ENCODE measurements at regions not wholly inside any gene's neighbourhood (a gene's known extent, or its start where the extent isn't known, plus 50 kb on each side); places are given as distances from the start of the nearest gene placed in this dataset.

DNA sequence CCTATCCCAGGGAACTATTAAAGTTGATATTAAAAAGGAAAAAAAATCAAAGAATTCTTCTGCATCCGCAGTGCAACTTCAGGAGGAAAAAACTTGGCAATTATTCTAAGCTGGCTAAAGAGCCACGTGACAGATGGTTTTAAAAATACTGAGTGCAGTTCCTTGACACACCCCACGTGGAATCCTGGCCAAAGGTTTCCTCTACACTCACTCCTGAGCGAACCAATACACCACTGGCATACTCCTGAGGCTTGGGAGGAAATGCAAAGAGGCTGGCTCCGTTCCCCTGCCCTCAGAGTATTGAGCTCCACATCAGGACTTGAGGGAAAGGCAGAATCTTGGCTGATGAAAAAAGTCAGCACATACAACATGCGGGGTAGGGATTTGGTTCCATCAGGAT, 133.8 kb upstream of the ATP6AP2 start (continued):
- TF ChIP-seq SOX6 (IDR thresholded peaks at IDR 0.05) = no peak
- no peak for TF ChIP-seq SOX6 (CRISPR knock-in tag; IDR thresholded peaks at IDR 0.05)
- no peak for TF ChIP-seq KLF11 (CRISPR knock-in tag; IDR thresholded peaks at IDR 0.05)
- TF ChIP-seq ZNF317 (CRISPR knock-in tag; IDR thresholded peaks at IDR 0.05) = no peak

DNA sequence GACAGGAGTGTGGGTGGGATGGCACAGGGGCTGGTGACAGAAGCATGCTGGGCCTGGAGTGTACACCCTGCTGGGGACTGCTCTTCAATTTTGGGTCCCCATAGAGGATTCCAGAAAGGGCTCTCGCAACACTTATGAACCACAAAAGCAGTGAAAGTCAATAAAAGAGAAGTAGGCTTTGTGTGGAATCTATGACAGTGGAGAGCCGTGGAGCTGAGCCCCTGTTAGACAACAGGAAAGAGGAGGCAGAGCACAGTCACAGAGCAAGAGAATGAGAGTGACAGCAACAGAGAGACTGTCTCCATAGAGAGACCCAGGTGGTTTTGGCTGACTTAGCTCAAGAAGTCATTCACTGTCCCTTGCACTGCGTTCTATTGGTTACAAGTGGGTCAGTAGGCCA, 135.1 kb upstream of the ATP6AP2 start:
- Histone ChIP-seq H3K9ac (ENCODE audit: insufficient read depth, low read depth, low read length) (no peak overlapping the region), H3K4me3 (replicated peaks in 1 of 3; ENCODE audit: insufficient read depth in 1 of 3, low read depth in 2 of 3, low read length in 3 of 3) (no peak overlapping the region), H4K20me1 (ENCODE audit: insufficient read depth, low read length) (no peaks in the 10 kb centered on the region), H3K79me2 (ENCODE audit: insufficient read depth, low read length) (no peaks in the 10 kb centered on the region), H3K36me3 (replicated peaks in 1 of 2; ENCODE audit: control insufficient read depth in 1 of 2, insufficient read depth in 2 of 2, low read length in 2 of 2) (no peaks in the 10 kb centered on the region), H3K4me2 (ENCODE audit: low read depth, low read length) (no peak overlapping the region), H2AFZ (ENCODE audit: low read length) (no peak overlapping the region), H3K27ac (ENCODE audit: extremely low read length, insufficient read depth, low read length) (no peak overlapping the region), H3K27me3 (ENCODE audit: control insufficient read depth in 1 of 2, insufficient read depth in 2 of 2, low read length in 2 of 2) (no peaks in the 10 kb centered on the region), H3K9me3 (ENCODE audit: low read length) (no peaks in the 10 kb centered on the region), H3K4me1 (ENCODE audit: insufficient read depth, low read length) (peaks cover 12% of the 10 kb centered on the region)
- no peak for FAIRE-seq
- ATAC-seq = no peak
- WGBS (ENCODE audit: low lambda C conversion rate) = 47% methylated on average over 2 of the region's 3 CpGs
- BruUV-seq (replicated peaks) = no TSS peak
- no peak for DNase-seq (ENCODE audit: low spot score)
- CTCF ChIA-PET (ENCODE audit: low intra/inter-chr PET ratio, low total read pairs) = no interaction called here
- intact Hi-C loops (cut with micrococcal nuclease; ENCODE audit: unreplicated experiment) = no loop called here
- TF ChIP-seq, protein P1, sequence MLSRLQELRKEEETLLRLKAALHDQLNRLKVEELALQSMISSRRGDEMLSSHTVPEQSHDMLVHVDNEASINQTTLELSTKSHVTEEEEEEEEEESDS (CRISPR knock-in tag; IDR thresholded peaks at IDR 0.05; ENCODE audit: borderline replicate concordance) = no peak
- TF ChIP-seq SAP130 (CRISPR knock-in tag; IDR thresholded peaks at IDR 0.05; ENCODE audit: low read depth) = no peak
- POLR2A ChIA-PET = interaction anchor here (0.6 kb wide), 1 partner anchor 303 kb away, joined by 3 read pairs; no protein-coding TSS in a partner anchor
- in situ Hi-C loops (cut with HindIII; ENCODE audit: extremely low pct_ligation_motif_present, low pct_unique_long_range_greater_than_20kb) = no loop called here

DNA sequence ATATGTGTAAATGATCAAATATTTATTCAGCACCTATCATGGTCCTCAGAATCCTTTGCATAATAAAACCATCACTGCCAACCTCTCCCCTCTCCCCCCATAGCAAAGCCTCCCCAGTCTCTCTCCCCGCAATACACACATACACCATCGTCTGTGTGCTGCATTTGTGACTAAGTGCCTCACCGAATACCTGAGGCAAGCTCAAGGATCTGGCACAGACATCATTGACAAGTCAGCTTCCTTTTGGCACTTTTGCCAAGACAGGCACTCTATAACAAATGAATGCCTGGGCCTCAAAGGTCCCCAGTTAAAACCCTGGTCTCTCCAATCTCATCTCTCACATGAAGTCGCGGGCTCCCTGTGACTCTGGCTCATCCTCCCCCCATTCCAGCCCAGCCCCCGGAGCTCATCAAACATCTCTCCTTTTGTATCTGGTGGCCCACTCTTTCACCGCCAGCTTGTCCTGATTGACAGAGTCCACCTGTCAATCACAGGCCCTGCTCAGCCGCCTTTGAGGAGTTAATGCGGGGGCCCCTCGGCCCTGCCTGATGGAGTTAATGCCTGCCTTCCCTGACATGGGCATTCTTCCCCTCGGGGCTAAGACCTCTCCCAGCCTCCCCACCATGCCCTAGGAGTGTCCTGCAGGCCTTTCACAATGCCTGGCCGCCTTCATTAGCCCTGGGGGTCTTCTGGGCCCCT, 135.8 kb upstream of the ATP6AP2 start:
- Histone ChIP-seq H3K27me3 (ENCODE audit: control insufficient read depth in 1 of 2, insufficient read depth in 2 of 2, low read length in 2 of 2) (no peaks in the 10 kb centered on the region), H2AFZ (ENCODE audit: low read length) (no peak overlapping the region), H3K79me2 (ENCODE audit: insufficient read depth, low read length) (no peaks in the 10 kb centered on the region), H3K9ac (ENCODE audit: insufficient read depth, low read depth, low read length) (no peak overlapping the region), H3K27ac (ENCODE audit: extremely low read length, insufficient read depth, low read length) (no peak overlapping the region), H3K36me3 (replicated peaks in 1 of 2; ENCODE audit: control insufficient read depth in 1 of 2, insufficient read depth in 2 of 2, low read length in 2 of 2) (no peaks in the 10 kb centered on the region), H4K20me1 (ENCODE audit: insufficient read depth, low read length) (no peaks in the 10 kb centered on the region), H3K9me3 (ENCODE audit: low read length) (no peaks in the 10 kb centered on the region), H3K4me2 (ENCODE audit: low read depth, low read length) (no peak overlapping the region), H3K4me3 (replicated peaks in 1 of 3; ENCODE audit: insufficient read depth in 1 of 3, low read depth in 2 of 3, low read length in 3 of 3) (no peak overlapping the region), H3K4me1 (ENCODE audit: insufficient read depth, low read length) (peaks cover 13% of the 10 kb centered on the region)
- no peak for FAIRE-seq
- no peak for ATAC-seq
- in situ Hi-C loops (cut with HindIII; ENCODE audit: extremely low pct_ligation_motif_present, low pct_unique_long_range_greater_than_20kb) = no loop called here
- ChIA-PET POLR2A (interaction anchor here (0.6 kb wide), 1 partner anchor 303 kb away, joined by 3 read pairs; no protein-coding TSS in a partner anchor), CTCF (ENCODE audit: low intra/inter-chr PET ratio, low total read pairs) (no interaction called here)
- BruUV-seq (replicated peaks) = no TSS peak
- DNase-seq (ENCODE audit: low spot score) = no peak
- 54% methylated on average over 3 of the region's 12 CpGs for WGBS (ENCODE audit: low lambda C conversion rate)
- intact Hi-C loops (cut with micrococcal nuclease; ENCODE audit: unreplicated experiment) = no loop called here
- TF ChIP-seq, protein P2, sequence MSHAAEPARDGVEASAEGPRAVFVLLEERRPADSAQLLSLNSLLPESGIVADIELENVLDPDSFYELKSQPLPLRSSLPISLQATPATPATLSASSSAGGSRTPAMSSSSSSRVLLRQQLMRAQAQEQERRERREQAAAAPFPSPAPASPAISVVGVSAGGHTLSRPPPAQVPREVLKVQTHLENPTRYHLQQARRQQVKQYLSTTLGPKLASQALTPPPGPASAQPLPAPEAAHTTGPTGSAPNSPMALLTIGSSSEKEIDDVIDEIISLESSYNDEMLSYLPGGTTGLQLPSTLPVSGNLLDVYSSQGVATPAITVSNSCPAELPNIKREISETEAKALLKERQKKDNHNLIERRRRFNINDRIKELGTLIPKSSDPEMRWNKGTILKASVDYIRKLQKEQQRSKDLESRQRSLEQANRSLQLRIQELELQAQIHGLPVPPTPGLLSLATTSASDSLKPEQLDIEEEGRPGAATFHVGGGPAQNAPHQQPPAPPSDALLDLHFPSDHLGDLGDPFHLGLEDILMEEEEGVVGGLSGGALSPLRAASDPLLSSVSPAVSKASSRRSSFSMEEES (CRISPR knock-in tag; IDR thresholded peaks at IDR 0.05) = no peak
- TF ChIP-seq KDM2A (CRISPR knock-in tag; IDR thresholded peaks at IDR 0.05; ENCODE audit: borderline replicate concordance, low read depth) = no peak
- TF ChIP-seq, protein P3, sequence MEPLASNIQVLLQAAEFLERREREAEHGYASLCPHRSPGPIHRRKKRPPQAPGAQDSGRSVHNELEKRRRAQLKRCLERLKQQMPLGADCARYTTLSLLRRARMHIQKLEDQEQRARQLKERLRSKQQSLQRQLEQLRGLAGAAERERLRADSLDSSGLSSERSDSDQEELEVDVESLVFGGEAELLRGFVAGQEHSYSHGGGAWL (CRISPR knock-in tag; IDR thresholded peaks at IDR 0.05) = no peak
- no peak for TF ChIP-seq ZNF652 (CRISPR knock-in tag; IDR thresholded peaks at IDR 0.05; ENCODE audit: borderline replicate concordance, low read depth)
- TF ChIP-seq YY1 (IDR thresholded peaks at IDR 0.05; ENCODE audit: insufficient read depth, insufficient replicate concordance, low read depth, low read length) = no peak
- TF ChIP-seq MZF1 (CRISPR knock-in tag; IDR thresholded peaks at IDR 0.05; ENCODE audit: borderline replicate concordance) = no peak
- no peak for TF ChIP-seq ZNF776 (CRISPR knock-in tag; IDR thresholded peaks at IDR 0.05)
- no peak for TF ChIP-seq NFIC (IDR thresholded peaks at IDR 0.05; ENCODE audit: low read length)
- TF ChIP-seq RBM22 (optimal IDR thresholded peaks at IDR 0.05; ENCODE audit: low read length) = no peak
- no peak for TF ChIP-seq FOXM1 (CRISPR knock-in tag; IDR thresholded peaks at IDR 0.05)
- TF ChIP-seq ZFP62 (CRISPR knock-in tag; IDR thresholded peaks at IDR 0.05) = no peak
- no peak for TF ChIP-seq BCL6 (CRISPR knock-in tag; IDR thresholded peaks at IDR 0.05)

Measured in HepG2 (cell line).